Tibial nerve (tissue), 3 donors: ENCODE measurements at regions not wholly inside any gene's neighbourhood (a gene's known extent, or its start where the extent isn't known, plus 50 kb on each side); places are given as distances from the start of the nearest gene placed in this dataset.
"Not testable (repeated sequence)": the region's sequence is repeated elsewhere in the genome, so short reads cannot be mapped to it uniquely, and the experiment has no call there.

Experiments
- CTCF ChIP-seq, 5 experiments: fragments of 200-600 bp in 3 of 5; fragments of 450-650 bp in 2 of 5; sonication (generic) in 3 of 5; IDR thresholded peaks; one replicate each; pipeline ENCODE4 v1.5.1; 2016 to 2019; ENCODE audit warnings: antibody characterized with exemption in 5 of 5, mild to moderate bottlenecking in 3 of 5, moderate library complexity in 2 of 5
- POLR2A ChIP-seq, 2 donors: fragments of 450-650 bp; IDR thresholded peaks; one replicate each; pipeline ENCODE4 v1.6.1; 2017; ENCODE audit warnings: antibody characterized with exemption in 2 of 2, mild to moderate bottlenecking in 2 of 2, moderate library complexity in 2 of 2

- not testable (repeated sequence) for TF ChIP-seq POLR2A, CTCF (IDR thresholded peaks at IDR 0.05)
Observed at GRCh38 chr12:76933392-76933791, 54.6 kb upstream of the CSRP2 start.
